GM21786 (cell line): ENCODE measurements at regions not wholly inside any gene's neighbourhood (a gene's known extent, or its start where the extent isn't known, plus 50 kb on each side); places are given as distances from the start of the nearest gene placed in this dataset.

Experiments
- ATAC-seq: cut with Tn5 transposase; IDR thresholded peaks from one replicate; pipeline ENCODE4 v1.9.1; 2021; ENCODE audit not compliant: unreplicated experiment

GRCh38 chr12:127205781-127206555, 1061.0 kb upstream of the TMEM132C start:
- ATAC-seq: no peak

DNA sequence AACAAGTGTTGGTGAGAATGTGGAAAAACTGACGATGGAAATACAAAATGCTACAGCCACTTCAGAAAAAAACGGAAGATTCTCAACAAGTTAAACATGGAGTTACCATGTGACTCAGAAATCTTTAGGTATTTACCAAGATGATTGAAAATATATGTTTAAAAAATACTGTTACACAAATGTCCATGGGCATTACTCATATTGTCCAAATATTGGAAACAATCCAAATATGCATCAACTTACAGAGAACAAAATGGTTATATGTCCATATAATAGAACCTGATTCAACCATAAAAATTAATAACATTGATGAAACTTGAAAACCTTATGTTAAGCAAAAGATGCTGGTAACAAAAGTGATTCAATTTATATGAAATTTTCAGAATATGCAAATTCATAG, 1057.7 kb upstream of the TMEM132C start:
- no peak for ATAC-seq

DNA sequence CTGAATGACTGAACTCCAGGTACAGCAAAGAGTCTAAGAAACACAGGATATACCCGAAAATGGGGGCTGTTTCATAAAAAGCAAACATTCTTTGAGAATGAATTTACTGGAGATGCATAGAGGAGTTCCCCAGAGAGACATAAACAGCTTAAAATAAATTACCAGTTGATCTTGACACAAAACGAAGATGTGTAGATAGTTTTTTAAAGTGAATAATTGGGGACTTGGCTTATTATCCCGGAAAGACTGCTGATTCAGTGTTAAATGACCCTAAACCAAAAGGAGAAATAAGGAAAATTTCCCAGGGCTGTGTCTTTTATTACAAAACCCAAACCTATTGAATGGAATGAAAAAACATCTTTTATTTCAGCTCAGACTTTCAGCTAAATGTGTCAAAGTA, 1052.8 kb upstream of the TMEM132C start:
- no peak for ATAC-seq

DNA sequence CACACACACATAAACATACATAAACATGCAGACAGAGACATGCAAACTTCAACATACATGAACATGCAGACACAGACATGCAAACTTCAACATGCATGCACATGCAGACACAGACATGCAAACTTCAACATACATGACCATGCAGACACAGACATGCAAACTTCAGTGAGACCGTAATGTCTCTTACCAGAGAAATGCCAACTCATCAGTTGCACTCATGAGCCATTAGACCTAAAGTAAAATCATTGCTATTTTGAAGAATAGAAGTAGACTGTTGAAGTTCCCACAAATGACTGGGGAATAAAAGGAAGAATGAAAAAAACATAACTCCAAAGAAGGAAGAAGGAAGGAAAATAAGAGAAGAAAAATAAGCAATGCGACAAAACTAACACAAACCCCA, 1044.0 kb upstream of the TMEM132C start:
- ATAC-seq: no peak

GRCh38 chr12:127223731-127224130, 1043.2 kb upstream of the TMEM132C start:
- ATAC-seq: no peak

DNA sequence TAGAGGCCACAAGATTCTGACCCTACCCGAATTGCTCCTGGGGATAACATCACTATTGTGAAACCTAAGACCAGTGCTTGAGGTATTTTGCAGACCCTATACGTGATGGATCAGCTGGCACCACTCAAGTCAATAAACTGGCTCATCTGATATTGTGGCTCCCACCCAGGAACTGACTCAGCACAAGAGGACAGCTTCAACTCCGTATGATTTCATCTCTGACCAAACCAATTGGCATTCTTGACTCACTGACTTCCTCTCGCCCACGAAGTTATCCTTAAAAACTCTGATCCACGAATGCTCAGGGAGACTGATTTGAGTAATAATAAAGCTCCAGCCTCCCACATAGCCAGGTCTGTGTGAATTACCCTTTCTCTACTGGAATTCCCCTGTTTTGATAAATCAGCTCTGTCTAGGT, 1036.1 kb upstream of the TMEM132C start:
- no peak for ATAC-seq

- ATAC-seq: no peak
Observed at GRCh38 chr12:127231371-127231770, 1035.6 kb upstream of the TMEM132C start.

DNA sequence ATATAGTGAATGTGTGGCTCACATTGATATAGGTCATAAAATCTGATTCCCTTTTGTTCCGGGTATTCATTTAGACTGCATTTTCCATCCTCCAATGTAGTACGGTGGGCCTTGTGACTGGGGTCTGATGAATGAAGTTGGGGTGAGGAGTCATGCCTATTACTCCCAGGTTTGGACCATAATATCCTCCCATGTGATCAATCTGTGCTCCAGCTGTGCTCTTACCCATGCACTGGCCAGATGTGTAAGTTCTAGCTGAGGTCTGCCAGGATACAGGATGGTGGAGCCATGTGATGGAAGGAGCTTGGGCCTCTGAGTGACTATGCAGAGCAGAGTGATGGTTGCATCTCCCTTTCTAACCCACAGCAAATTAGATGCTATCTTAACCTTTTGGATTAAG, 1034.0 kb upstream of the TMEM132C start:
- ATAC-seq: no peak

GRCh38 chr12:127235761-127236160, 1031.2 kb upstream of the TMEM132C start:
- no peak for ATAC-seq

GRCh38 chr12:127236491-127236890, 1030.5 kb upstream of the TMEM132C start:
- ATAC-seq: no peak

GRCh38 chr12:127237151-127237550, 1029.8 kb upstream of the TMEM132C start:
- ATAC-seq: no peak

DNA sequence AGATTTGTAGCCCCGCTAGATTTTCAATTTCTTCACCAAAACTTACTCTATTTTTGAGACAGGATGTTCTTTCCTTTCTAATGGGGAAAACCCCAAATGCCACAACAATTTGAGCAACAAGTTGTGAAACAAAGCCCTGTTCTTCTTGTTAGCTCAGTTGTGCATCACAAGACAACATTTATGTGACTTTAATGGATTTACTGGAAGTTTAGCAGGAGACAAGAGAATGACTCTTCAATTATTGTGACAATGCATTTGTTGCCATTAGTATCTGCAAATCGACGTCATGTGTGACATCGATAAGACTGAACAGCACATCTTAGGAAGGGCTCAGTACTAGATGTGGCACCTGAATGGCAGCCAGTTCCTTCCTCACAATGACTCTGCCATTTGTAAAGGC, 1028.9 kb upstream of the TMEM132C start:
- no peak for ATAC-seq

GRCh38 chr12:127239781-127240180, 1027.2 kb upstream of the TMEM132C start:
- ATAC-seq: no peak

DNA sequence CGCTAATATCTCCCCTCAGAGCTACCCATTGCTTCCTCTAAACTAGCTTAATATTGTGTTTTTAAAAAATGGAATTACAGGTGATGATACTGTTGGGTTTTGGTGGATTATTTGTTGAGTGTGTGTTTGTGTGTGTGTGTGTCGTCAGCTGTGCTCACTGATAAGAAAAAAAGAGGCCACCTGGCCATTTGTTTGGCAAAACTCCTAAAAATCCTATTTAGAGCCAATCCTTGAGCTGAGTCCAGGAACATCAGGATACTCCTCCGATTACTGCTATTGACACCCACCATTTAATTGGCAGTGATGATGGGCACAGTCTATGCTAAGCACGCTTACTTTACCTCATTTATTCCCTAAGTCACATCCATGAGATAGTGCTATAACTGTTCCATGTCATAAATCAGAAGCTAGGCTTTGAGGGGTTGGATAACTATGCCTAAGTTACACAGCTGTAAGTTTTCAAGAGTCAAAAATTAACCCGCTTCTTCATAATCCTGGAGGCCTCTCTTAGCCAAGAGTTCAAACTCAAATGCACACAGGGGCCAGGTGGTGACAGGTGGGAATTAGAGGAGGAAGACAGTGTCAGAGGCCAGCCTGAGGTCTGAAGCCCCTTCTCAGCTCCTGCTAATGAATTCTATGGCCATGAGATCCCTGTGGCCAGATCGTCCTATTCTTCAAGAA, 1026.6 kb upstream of the TMEM132C start:
- ATAC-seq: no peak

- no peak for ATAC-seq
Observed at GRCh38 chr12:127241072-127241817, 1025.7 kb upstream of the TMEM132C start.

DNA sequence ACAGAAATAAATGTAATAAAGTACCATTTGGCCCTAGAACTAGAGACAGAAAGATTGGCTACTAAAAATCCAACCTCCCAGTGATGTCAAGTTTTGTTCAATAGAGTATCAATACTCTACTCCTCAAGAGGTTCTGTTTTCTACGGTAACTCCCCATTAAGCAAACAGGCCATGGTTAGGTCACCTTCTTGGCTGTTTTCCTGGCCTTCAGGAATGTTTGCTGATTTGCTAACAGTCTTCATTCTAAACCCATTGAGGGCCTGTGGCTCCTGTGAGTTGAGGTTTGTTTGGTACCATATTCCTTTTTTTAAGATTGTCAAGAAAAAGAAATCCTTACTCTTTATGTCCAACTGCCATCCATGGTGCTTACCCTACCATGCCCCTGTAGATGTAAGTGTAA, 1022.0 kb upstream of the TMEM132C start:
- no peak for ATAC-seq

DNA sequence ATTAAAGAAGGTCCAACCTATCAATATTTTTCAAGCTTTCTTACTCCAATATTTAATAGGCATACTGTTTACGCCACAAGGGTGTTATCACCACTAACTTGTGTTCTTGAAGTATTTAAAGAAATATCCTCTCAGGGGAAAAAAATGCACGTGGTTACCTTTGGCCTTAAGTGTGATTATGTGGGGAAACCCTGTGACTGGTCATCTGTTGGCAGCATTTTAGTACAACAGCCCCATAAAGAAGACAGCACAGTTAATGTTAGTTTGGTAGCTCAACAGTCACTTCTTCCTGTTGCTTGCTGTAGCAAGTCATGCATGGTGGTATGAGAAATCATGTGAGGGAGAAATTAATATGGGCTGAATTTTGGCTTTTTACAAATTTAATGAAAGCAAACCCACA, 1021.5 kb upstream of the TMEM132C start:
- no peak for ATAC-seq

DNA sequence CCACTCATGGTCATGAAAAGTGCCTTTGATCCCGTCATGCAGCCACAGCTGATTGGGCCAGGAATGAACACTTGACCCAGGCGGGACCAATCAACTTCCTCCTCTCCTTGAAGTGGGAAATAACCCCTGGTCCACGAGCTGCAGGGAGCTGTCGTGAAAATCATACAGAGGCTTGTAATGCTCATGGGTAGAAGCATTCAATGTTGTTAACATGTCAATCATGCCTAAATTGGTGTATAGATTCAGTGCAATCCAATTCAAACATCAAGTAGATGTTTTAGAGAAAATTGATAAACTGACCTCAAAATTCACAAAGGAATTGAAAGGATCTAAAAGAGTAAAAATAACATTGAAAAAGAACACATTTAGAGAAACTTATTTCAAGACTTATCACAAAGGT, 1019.0 kb upstream of the TMEM132C start:
- no peak for ATAC-seq

DNA sequence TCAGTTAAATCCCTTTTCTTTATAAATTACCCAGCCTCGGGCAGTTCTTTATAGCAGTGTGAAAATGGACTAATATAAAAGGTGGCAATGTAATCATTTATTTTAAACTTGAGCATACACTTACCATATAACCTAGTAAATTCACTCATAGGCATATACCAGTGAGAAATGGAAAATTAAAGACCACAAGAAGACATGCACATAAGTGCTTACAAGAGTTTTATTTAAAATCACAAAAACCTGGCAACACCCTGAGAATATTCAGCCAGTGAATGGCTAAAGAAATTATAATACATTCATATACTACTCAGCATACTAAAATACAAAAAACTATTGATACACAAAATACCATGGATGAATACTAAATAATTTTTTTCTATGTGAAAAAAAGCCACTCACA, 1017.5 kb upstream of the TMEM132C start:
- no peak for ATAC-seq

GRCh38 chr12:127253797-127254327, 1013.1 kb upstream of the TMEM132C start:
- ATAC-seq: no peak

GRCh38 chr12:127254420-127254955, 1012.5 kb upstream of the TMEM132C start:
- ATAC-seq: no peak
